ENCODE measurements at regions not wholly inside any gene's neighbourhood (a gene's known extent, or its start where the extent isn't known, plus 50 kb on each side); places are given as distances from the start of the nearest gene placed in this dataset.
A peak's percentile ranks its signal among the peaks of the same experiment; 100 is the strongest.

- TF ChIP-seq CTCF (IDR thresholded peaks at IDR 0.05; ENCODE audit: control insufficient read depth, extremely low read depth, insufficient read depth), result no peak
- H3K4me3 ChIP-seq (ENCODE audit: low read depth, low read length), result no peak overlapping the region
- peak; percentile 53 for DNase-seq (ENCODE audit: low read depth)
These were observed 152.4 kb upstream of the COL21A1 start for GRCh38 chr6:56399672-56400263.

GRCh38 chr6:56399250-56399671 is 151.9 kb upstream of the COL21A1 start:
- TF ChIP-seq CTCF (IDR thresholded peaks at IDR 0.05; ENCODE audit: control insufficient read depth, extremely low read depth, insufficient read depth), result no peak

GRCh38 chr6:56396435-56396834 is 149.1 kb upstream of the COL21A1 start:
- no peak for DNase-seq (ENCODE audit: low read depth)
- no peak overlapping the region for H3K4me3 ChIP-seq (ENCODE audit: low read depth, low read length)
- TF ChIP-seq CTCF (IDR thresholded peaks at IDR 0.05; ENCODE audit: control insufficient read depth, extremely low read depth, insufficient read depth), result no peak

More at GRCh38 chr6:56399250-56399671, 151.9 kb upstream of the COL21A1 start:
- no peak for DNase-seq (ENCODE audit: low read depth)
- no peak overlapping the region for H3K4me3 ChIP-seq (ENCODE audit: low read depth, low read length)

- no peak for TF ChIP-seq CTCF (IDR thresholded peaks at IDR 0.05; ENCODE audit: control insufficient read depth, extremely low read depth, insufficient read depth)
- no peak overlapping the region for H3K4me3 ChIP-seq (ENCODE audit: low read depth, low read length)
- no peak for DNase-seq (ENCODE audit: low read depth)
These were observed 146.5 kb upstream of the COL21A1 start for GRCh38 chr6:56393615-56394612.

- no peak for DNase-seq (ENCODE audit: low read depth)
- TF ChIP-seq CTCF (IDR thresholded peaks at IDR 0.05; ENCODE audit: control insufficient read depth, extremely low read depth, insufficient read depth), result no peak
- no peak overlapping the region for H3K4me3 ChIP-seq (ENCODE audit: low read depth, low read length)
These were observed 141.0 kb upstream of the COL21A1 start for GRCh38 chr6:56388415-56388755.

- no peak for DNase-seq (ENCODE audit: low read depth)
- TF ChIP-seq CTCF (IDR thresholded peaks at IDR 0.05; ENCODE audit: control insufficient read depth, extremely low read depth, insufficient read depth), result no peak
- no peak overlapping the region for H3K4me3 ChIP-seq (ENCODE audit: low read depth, low read length)
These were observed 140.4 kb upstream of the COL21A1 start for GRCh38 chr6:56387621-56388414.

Data from LNCaP clone FGC (cell line).